Gastroesophageal sphincter (tissue), 3 donors: ENCODE measurements at regions not wholly inside any gene's neighbourhood (a gene's known extent, or its start where the extent isn't known, plus 50 kb on each side); places are given as distances from the start of the nearest gene placed in this dataset.
"Not testable (repeated sequence)": the region's sequence is repeated elsewhere in the genome, so short reads cannot be mapped to it uniquely, and the experiment has no call there.

ENCODE experiments used
- POLR2A ChIP-seq, 2 donors: fragments of 450-650 bp; IDR thresholded peaks; one replicate each; pipeline ENCODE4 v1.6.1; 2017; ENCODE audit warnings: antibody characterized with exemption in 2 of 2, mild to moderate bottlenecking in 2 of 2, moderate library complexity in 1 of 2
- POLR2AphosphoS5 ChIP-seq: sonication (generic); formaldehyde crosslinking; IDR thresholded peaks from one replicate; pipeline ENCODE4 v1.6.1; 2017; ENCODE audit warnings: antibody characterized with exemption
- TF ChIP-seq, protein P1 (sequence below), 4 experiments: fragments of 200-600 bp in 2 of 4; fragments of 450-650 bp in 2 of 4; sonication (generic) in 1 of 4; IDR thresholded peaks; one replicate each; pipeline ENCODE4 v1.5.1; 2017 to 2019; ENCODE audit warnings: antibody characterized with exemption in 4 of 4, mild to moderate bottlenecking in 2 of 4, moderate library complexity in 2 of 4

GRCh38 chr14:19088632-19089031 lies 121.4 kb downstream of the POTEM start:
- TF ChIP-seq, protein P1, sequence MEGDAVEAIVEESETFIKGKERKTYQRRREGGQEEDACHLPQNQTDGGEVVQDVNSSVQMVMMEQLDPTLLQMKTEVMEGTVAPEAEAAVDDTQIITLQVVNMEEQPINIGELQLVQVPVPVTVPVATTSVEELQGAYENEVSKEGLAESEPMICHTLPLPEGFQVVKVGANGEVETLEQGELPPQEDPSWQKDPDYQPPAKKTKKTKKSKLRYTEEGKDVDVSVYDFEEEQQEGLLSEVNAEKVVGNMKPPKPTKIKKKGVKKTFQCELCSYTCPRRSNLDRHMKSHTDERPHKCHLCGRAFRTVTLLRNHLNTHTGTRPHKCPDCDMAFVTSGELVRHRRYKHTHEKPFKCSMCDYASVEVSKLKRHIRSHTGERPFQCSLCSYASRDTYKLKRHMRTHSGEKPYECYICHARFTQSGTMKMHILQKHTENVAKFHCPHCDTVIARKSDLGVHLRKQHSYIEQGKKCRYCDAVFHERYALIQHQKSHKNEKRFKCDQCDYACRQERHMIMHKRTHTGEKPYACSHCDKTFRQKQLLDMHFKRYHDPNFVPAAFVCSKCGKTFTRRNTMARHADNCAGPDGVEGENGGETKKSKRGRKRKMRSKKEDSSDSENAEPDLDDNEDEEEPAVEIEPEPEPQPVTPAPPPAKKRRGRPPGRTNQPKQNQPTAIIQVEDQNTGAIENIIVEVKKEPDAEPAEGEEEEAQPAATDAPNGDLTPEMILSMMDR (IDR thresholded peaks at IDR 0.05), result not testable (repeated sequence)
- TF ChIP-seq POLR2AphosphoS5; POLR2A (IDR thresholded peaks at IDR 0.05): not testable (repeated sequence)
